Mesendoderm (in vitro differentiated cells): ENCODE measurements at regions not wholly inside any gene's neighbourhood (a gene's known extent, or its start where the extent isn't known, plus 50 kb on each side); places are given as distances from the start of the nearest gene placed in this dataset.

Experiments
- DNase-seq: peaks from one replicate; pipeline ENCODE4 v3.0.0; 2013
- H2AK5ac ChIP-seq: 2 replicates; pipeline ENCODE4 v1.6.1; 2013; ENCODE audit warnings: low read length, inconsistent platforms
- H2BK120ac ChIP-seq: 2 replicates; pipeline ENCODE4 v1.6.1; 2013; ENCODE audit warnings: low read depth, mild to moderate bottlenecking, low read length, moderate library complexity, mixed read lengths
- H2BK15ac ChIP-seq: replicated peaks from 2 replicates; pipeline ENCODE4 v1.6.1; 2013; ENCODE audit warnings: low read depth, mild to moderate bottlenecking, moderate library complexity
- H2BK5ac ChIP-seq: 2 replicates; pipeline ENCODE4 v1.6.1; 2013; ENCODE audit warnings: low read length, inconsistent platforms
- H3K18ac ChIP-seq: 2 replicates; pipeline ENCODE4 v1.6.1; 2013; ENCODE audit warnings: mild to moderate bottlenecking, low read length, mixed read lengths
- H3K23ac ChIP-seq: one replicate; pipeline ENCODE4 v1.6.1; 2013; ENCODE audit warnings: low read length
- H3K27ac ChIP-seq: 2 replicates; pipeline ENCODE4 v1.5.1; 2013; ENCODE audit warnings: low read depth, mild to moderate bottlenecking, inconsistent platforms, low read length, moderate library complexity
- H3K27me3 ChIP-seq: 2 replicates; pipeline ENCODE4 v1.6.1; 2013; ENCODE audit warnings: low read length, control low read depth, mild to moderate bottlenecking, inconsistent platforms; ENCODE audit not compliant: insufficient read depth, poor library complexity
- H3K36me3 ChIP-seq: 2 replicates; pipeline ENCODE4 v1.6.1; 2013; ENCODE audit warnings: low read length, inconsistent platforms; ENCODE audit not compliant: control insufficient read depth, insufficient read depth
- H3K4ac ChIP-seq: one replicate; pipeline ENCODE4 v1.6.1; 2013; ENCODE audit warnings: low read depth, mild to moderate bottlenecking, low read length, moderate library complexity
- H3K4me1 ChIP-seq: 2 replicates; pipeline ENCODE4 v1.6.1; 2013; ENCODE audit warnings: low read depth, low read length, inconsistent platforms; ENCODE audit not compliant: control insufficient read depth
- H3K4me2 ChIP-seq: 2 replicates; pipeline ENCODE4 v1.6.1; 2013; ENCODE audit warnings: low read length
- H3K4me3 ChIP-seq: 2 replicates; pipeline ENCODE4 v1.5.1; 2013; ENCODE audit warnings: mild to moderate bottlenecking, low read length
- H3K56ac ChIP-seq: one replicate; pipeline ENCODE4 v1.6.1; 2013; ENCODE audit warnings: low read length
- H3K79me1 ChIP-seq: 2 replicates; pipeline ENCODE4 v1.6.1; 2013; ENCODE audit warnings: low read length, inconsistent platforms
- H3K79me2 ChIP-seq: 2 replicates; pipeline ENCODE4 v1.6.1; 2013; ENCODE audit warnings: mild to moderate bottlenecking, low read length; ENCODE audit not compliant: control insufficient read depth, insufficient read depth
- H3K9ac ChIP-seq: 2 replicates; pipeline ENCODE4 v1.6.1; 2013; ENCODE audit warnings: low read length, inconsistent platforms
- H4K5ac ChIP-seq: one replicate; pipeline ENCODE4 v1.6.1; 2013; ENCODE audit warnings: low read length
- H4K8ac ChIP-seq: one replicate; pipeline ENCODE4 v1.6.1; 2013; ENCODE audit warnings: low read depth, mild to moderate bottlenecking, control low read depth, low read length, moderate library complexity
- WGBS: extraction: QIAGEN DNeasy Blood & Tissue Kit; methylation state at CpG from one replicate; pipeline ENCODE4 v1.1.7; 2013; ENCODE audit warnings: low lambda C conversion rate, missing lambda C conversion rate; ENCODE audit not compliant: insufficient coverage; ENCODE audit errors: extremely low coverage; 5-methylcytosine and 5-hydroxymethylcytosine counted together

DNA sequence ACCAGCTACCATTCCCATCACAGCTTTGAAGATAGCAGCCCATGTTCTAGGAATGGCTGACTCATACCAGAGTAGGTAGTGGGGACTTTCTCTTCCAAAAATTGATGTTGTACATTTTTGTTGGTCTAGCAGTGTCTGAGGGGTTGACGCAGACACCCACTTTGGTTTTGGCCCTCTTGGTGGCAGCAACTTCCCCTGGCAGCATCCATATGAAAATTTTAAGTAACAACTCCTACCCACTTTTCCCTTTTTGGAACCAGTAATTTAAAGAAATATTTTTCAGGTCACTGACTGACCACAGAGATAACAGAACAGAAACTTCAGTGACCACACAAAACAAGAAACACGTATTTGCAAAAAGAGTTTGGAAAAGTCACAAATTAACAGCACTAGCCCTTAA lies 162.0 kb upstream of the TMCC3 start:
- Histone ChIP-seq H3K79me1 (no peaks in the 10 kb centered on the region), H3K18ac (no peak overlapping the region), H3K79me2 (no peaks in the 10 kb centered on the region), H3K27me3 (no peaks in the 10 kb centered on the region), H3K4me3 (no peak overlapping the region), H4K8ac (no peak overlapping the region), H3K36me3 (no peaks in the 10 kb centered on the region), H3K56ac (no peak overlapping the region), H3K4me1 (no peaks in the 10 kb centered on the region), H4K5ac (no peak overlapping the region), H3K4me2 (no peak overlapping the region), H3K23ac (no peak overlapping the region), H2BK15ac (no peak overlapping the region), H2AK5ac (no peak overlapping the region), H2BK120ac (no peak overlapping the region), H2BK5ac (no peak overlapping the region), H3K9ac (no peak overlapping the region), H3K4ac (no peak overlapping the region), H3K27ac (no peak overlapping the region)
- WGBS: no CpG with 5 or more reads among the region's 2 CpGs
- no peak for DNase-seq

DNA sequence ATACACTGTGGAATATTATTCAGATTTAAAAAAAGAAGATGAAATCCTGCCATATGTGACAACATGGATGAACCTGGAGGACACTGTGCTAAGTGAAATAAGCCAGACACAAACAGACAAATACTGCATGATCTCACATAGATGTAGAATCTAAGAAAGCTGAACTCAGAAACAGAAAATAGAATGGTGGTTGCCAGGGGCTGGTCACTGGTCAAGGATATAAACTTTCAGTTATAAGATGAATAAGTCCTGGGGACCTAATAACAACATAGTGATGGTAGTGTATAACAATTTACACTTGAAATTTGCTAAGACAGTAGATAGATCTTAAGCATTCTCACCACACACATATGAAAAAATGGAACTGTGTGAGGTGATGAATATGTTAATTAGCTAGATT lies 161.3 kb upstream of the TMCC3 start:
- no peak overlapping the region for H2BK5ac ChIP-seq
- H3K9ac ChIP-seq: no peak overlapping the region
- H3K4me3 ChIP-seq: no peak overlapping the region
- no peak overlapping the region for H4K5ac ChIP-seq
- H3K27me3 ChIP-seq: no peaks in the 10 kb centered on the region
- no peak overlapping the region for H3K4ac ChIP-seq
- H2AK5ac ChIP-seq: no peak overlapping the region
- no peak overlapping the region for H3K18ac ChIP-seq
- H3K23ac ChIP-seq: no peak overlapping the region
- H4K8ac ChIP-seq: no peak overlapping the region
- no peak overlapping the region for H2BK15ac ChIP-seq
- H3K27ac ChIP-seq: no peak overlapping the region
- no peaks in the 10 kb centered on the region for H3K36me3 ChIP-seq
- no peaks in the 10 kb centered on the region for H3K79me1 ChIP-seq
- H3K4me2 ChIP-seq: no peak overlapping the region
- H3K79me2 ChIP-seq: no peaks in the 10 kb centered on the region
- H3K56ac ChIP-seq: no peak overlapping the region
- H3K4me1 ChIP-seq: no peaks in the 10 kb centered on the region
- no peak overlapping the region for H2BK120ac ChIP-seq
- no peak for DNase-seq

DNA sequence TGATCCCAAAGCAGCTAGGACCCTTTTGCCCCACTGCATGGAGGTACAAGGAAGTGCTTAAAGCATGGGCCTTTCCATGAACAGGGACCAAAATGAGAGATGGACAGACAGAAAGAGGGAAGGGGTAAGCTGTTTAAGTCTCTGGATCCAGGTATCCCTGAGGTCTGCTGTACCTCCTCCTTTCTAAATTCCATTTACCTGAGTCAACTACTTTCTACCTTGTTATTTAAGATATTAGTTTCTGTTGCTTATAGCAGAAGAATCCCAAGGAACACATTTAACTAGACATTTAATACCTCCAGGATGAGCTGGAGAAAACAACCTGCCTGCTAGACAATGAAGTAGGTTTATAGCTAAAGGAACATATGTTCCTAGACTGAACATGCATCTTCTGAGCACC lies 157.6 kb upstream of the TMCC3 start:
- no peak overlapping the region for H2AK5ac ChIP-seq
- H2BK120ac ChIP-seq: no peak overlapping the region
- H3K4me1 ChIP-seq: no peaks in the 10 kb centered on the region
- no peak overlapping the region for H2BK5ac ChIP-seq
- no peak overlapping the region for H3K4ac ChIP-seq
- no peaks in the 10 kb centered on the region for H3K79me2 ChIP-seq
- H3K4me2 ChIP-seq: no peak overlapping the region
- no peak overlapping the region for H4K8ac ChIP-seq
- H2BK15ac ChIP-seq: no peak overlapping the region
- H3K23ac ChIP-seq: no peak overlapping the region
- no peak overlapping the region for H4K5ac ChIP-seq
- H3K27ac ChIP-seq: no peak overlapping the region
- H3K9ac ChIP-seq: no peak overlapping the region
- H3K56ac ChIP-seq: no peak overlapping the region
- H3K27me3 ChIP-seq: no peaks in the 10 kb centered on the region
- no peak overlapping the region for H3K18ac ChIP-seq
- no peaks in the 10 kb centered on the region for H3K36me3 ChIP-seq
- H3K4me3 ChIP-seq: no peak overlapping the region
- no peaks in the 10 kb centered on the region for H3K79me1 ChIP-seq
- DNase-seq: no peak

DNA sequence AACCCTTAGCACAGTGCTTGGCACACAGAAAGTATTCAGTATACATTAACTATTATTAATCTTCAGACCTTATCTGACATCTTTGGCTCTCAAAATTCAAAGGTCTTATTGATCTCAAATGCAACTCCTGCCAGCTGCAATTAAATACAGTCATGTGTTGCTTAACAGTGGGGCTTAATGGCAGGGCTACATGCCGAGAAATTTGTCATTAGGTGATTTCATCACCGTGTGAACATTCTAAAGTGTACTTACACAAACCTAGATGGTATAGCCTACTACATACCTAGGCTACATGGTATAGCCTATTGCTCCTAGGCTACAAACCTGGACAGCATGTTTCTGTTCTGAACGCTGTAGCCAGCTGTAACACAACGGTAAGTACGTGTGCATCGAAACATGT lies 156.3 kb upstream of the TMCC3 start:
- Histone ChIP-seq H3K79me2 (no peaks in the 10 kb centered on the region), H3K36me3 (no peaks in the 10 kb centered on the region), H3K4me3 (no peak overlapping the region), H3K9ac (no peak overlapping the region), H3K18ac (no peak overlapping the region), H4K5ac (no peak overlapping the region), H3K27ac (no peak overlapping the region), H2BK15ac (no peak overlapping the region), H3K79me1 (no peaks in the 10 kb centered on the region), H3K23ac (no peak overlapping the region), H2BK5ac (no peak overlapping the region), H3K56ac (no peak overlapping the region), H2BK120ac (no peak overlapping the region), H2AK5ac (no peak overlapping the region), H4K8ac (no peak overlapping the region), H3K4me2 (no peak overlapping the region), H3K4ac (no peak overlapping the region), H3K27me3 (no peaks in the 10 kb centered on the region), H3K4me1 (no peaks in the 10 kb centered on the region)
- DNase-seq: no peak
- WGBS: no CpG with 5 or more reads among the region's 6 CpGs

DNA sequence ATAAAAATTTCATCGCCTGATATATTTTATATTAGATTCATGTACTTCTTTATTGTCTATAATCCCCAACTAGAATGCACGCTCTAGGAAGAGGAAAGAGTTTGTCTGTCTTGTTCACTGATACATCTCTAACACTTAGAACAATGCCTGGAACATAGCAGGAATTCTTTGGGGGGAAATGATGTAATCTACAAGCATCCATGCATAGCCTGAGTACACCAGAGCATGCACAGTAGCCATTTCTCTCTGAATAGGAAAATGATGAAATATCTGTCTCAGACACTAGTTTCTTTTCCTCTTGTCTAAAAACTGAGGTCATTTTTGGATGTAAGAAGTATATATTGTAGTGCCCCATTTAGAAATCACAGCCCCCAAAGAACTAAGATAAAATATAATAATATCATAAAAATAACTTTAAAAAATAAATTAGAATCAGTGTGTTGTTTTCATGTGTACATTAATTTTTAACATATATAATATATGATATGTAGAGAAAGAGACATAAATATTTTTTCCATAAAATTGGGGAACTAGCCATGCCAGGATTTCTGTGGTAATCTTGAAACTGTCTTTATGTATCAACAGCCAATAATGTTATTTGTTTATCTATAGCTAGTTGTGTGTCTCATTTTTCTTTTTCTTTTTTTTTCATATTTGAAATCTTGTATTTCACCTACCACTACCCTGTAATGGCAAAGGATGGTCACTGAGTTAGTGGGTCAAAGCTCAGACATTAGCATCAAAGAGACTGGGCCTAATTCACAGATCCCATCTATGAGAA lies 155.6 kb upstream of the TMCC3 start:
- H3K4me3 ChIP-seq: no peak overlapping the region
- H4K8ac ChIP-seq: no peak overlapping the region
- H3K36me3 ChIP-seq: no peaks in the 10 kb centered on the region
- no peak overlapping the region for H2BK15ac ChIP-seq
- no peak overlapping the region for H4K5ac ChIP-seq
- H3K27me3 ChIP-seq: no peaks in the 10 kb centered on the region
- no peak overlapping the region for H3K56ac ChIP-seq
- no peak overlapping the region for H3K18ac ChIP-seq
- no peaks in the 10 kb centered on the region for H3K79me2 ChIP-seq
- H2AK5ac ChIP-seq: no peak overlapping the region
- H3K9ac ChIP-seq: no peak overlapping the region
- no peak overlapping the region for H2BK5ac ChIP-seq
- DNase-seq: peak; percentile 46
- 100% methylated on average over 1 of the region's 2 CpGs for WGBS
- no peak overlapping the region for H3K23ac ChIP-seq
- H3K4me2 ChIP-seq: no peak overlapping the region
- no peak overlapping the region for H3K4ac ChIP-seq
- no peak overlapping the region for H2BK120ac ChIP-seq
- no peaks in the 10 kb centered on the region for H3K4me1 ChIP-seq
- H3K27ac ChIP-seq: no peak overlapping the region
- no peaks in the 10 kb centered on the region for H3K79me1 ChIP-seq

DNA sequence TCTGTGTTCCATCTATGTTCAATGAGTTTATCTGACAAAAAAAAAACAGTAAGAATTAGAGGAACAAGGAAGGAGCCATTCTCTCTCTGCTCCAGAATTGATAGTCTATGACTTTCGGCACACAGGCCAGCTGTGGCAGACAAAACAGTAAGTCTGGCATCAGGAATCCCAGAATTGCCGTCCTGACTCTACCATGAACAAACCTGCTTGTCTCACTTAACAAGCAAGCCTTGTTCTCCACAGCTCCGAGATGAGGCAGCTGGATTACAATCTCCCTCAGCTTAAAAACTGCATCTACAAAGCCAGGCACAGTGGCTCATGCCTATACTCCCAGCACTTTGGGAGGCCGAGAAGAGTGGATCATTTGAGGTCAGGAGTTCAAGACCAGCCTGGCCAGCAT lies 153.6 kb upstream of the TMCC3 start:
- Histone ChIP-seq H2BK120ac (no peak overlapping the region), H2BK15ac (no peak overlapping the region), H3K4me2 (no peak overlapping the region), H3K9ac (no peak overlapping the region), H3K18ac (no peak overlapping the region), H2AK5ac (no peak overlapping the region), H3K56ac (no peak overlapping the region), H3K4me3 (no peak overlapping the region), H4K8ac (no peak overlapping the region), H3K36me3 (no peaks in the 10 kb centered on the region), H4K5ac (no peak overlapping the region), H3K4ac (no peak overlapping the region), H3K79me2 (no peaks in the 10 kb centered on the region), H3K4me1 (no peaks in the 10 kb centered on the region), H3K23ac (no peak overlapping the region), H3K79me1 (no peaks in the 10 kb centered on the region), H2BK5ac (no peak overlapping the region), H3K27me3 (no peaks in the 10 kb centered on the region), H3K27ac (no peak overlapping the region)
- no CpG with 5 or more reads among the region's 4 CpGs for WGBS
- DNase-seq: no peak
